Astrocyte (in vitro differentiated cells and primary cell): ENCODE measurements at regions not wholly inside any gene's neighbourhood (a gene's known extent, or its start where the extent isn't known, plus 50 kb on each side); places are given as distances from the start of the nearest gene placed in this dataset.

Experiments
- EZH2 ChIP-seq: IDR thresholded peaks from 2 replicates; pipeline ENCODE4 v1.6.1; 2012; ENCODE audit warnings: mild to moderate bottlenecking, low read length, inconsistent platforms; ENCODE audit not compliant: insufficient read depth
- TF ChIP-seq, protein P1 (sequence below): IDR thresholded peaks from 2 replicates; pipeline ENCODE4 v1.5.1; 2011; ENCODE audit warnings: low read depth, mild to moderate bottlenecking, inconsistent platforms, low read length, moderate library complexity; ENCODE audit not compliant: insufficient read depth

DNA sequence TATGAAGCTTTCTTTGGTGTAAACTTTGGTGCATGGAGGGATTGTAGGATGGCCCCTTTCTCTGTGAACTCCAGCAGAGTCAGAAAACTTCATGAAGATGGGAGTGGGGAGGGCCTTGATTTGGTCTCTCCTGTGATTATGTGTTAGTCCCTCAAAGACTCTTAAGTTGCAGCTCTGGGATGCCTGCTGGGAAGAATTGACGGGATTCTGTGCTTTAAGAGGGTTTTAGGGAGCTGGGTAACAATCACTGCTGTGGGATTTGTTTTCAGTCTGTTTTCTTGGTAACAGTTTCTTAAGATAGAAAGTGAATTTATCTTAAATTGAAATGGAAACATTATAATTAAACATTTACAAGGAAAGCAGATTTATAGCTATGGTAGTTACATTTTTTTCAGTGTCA is 378.1 kb downstream of the AACS start:
- TF ChIP-seq, protein P1, sequence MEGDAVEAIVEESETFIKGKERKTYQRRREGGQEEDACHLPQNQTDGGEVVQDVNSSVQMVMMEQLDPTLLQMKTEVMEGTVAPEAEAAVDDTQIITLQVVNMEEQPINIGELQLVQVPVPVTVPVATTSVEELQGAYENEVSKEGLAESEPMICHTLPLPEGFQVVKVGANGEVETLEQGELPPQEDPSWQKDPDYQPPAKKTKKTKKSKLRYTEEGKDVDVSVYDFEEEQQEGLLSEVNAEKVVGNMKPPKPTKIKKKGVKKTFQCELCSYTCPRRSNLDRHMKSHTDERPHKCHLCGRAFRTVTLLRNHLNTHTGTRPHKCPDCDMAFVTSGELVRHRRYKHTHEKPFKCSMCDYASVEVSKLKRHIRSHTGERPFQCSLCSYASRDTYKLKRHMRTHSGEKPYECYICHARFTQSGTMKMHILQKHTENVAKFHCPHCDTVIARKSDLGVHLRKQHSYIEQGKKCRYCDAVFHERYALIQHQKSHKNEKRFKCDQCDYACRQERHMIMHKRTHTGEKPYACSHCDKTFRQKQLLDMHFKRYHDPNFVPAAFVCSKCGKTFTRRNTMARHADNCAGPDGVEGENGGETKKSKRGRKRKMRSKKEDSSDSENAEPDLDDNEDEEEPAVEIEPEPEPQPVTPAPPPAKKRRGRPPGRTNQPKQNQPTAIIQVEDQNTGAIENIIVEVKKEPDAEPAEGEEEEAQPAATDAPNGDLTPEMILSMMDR: no peak
- no peak for TF ChIP-seq EZH2
